BLaER1 treated with 17β-estradiol and CSF1 and Interleukin-3, amounts not matched to agents 10 nM and 100 nM (cell line): ENCODE measurements at regions not wholly inside any gene's neighbourhood (a gene's known extent, or its start where the extent isn't known, plus 50 kb on each side); places are given as distances from the start of the nearest gene placed in this dataset.

ENCODE experiments used
- H3K27ac ChIP-seq, 11 experiments: shearing (Covaris generic); formaldehyde crosslinking; 2 replicates each; pipeline ENCODE4 v1.8.1; 2022
- H3K27me3 ChIP-seq, 11 experiments: shearing (Covaris generic); formaldehyde crosslinking; 2 replicates each; pipeline ENCODE4 v1.8.1; 2022
- H3K36me3 ChIP-seq, 11 experiments: shearing (Covaris generic); formaldehyde crosslinking; 2 replicates each; pipeline ENCODE4 v1.8.1; 2022
- H3K4me1 ChIP-seq, 10 experiments: shearing (Covaris generic); formaldehyde crosslinking; 2 replicates each; pipeline ENCODE4 v1.8.1; 2022
- H3K4me2 ChIP-seq, 11 experiments: shearing (Covaris generic); formaldehyde crosslinking; 2 replicates each; pipeline ENCODE4 v1.8.1; 2022
- H3K4me3 ChIP-seq, 10 experiments: shearing (Covaris generic); formaldehyde crosslinking; 2 replicates each; pipeline ENCODE4 v1.8.1; 2022
- H3K9ac ChIP-seq, 11 experiments: shearing (Covaris generic); formaldehyde crosslinking; 2 replicates each; pipeline ENCODE4 v1.8.1; 2022
- H3K9me3 ChIP-seq, 11 experiments: shearing (Covaris generic); formaldehyde crosslinking; replicated peaks in 1 of 11; 2 replicates each; pipeline ENCODE4 v1.8.1; 2022
- H4K20me1 ChIP-seq, 11 experiments: shearing (Covaris generic); formaldehyde crosslinking; 2 replicates each; pipeline ENCODE4 v1.8.1; 2022
- Cebpa-rat ChIP-seq, 11 experiments: shearing (Covaris generic); IDR thresholded peaks; 2 replicates each; pipeline ENCODE4 v1.8.1; 2022

GRCh38 chr14:62445570-62445969, 599.7 kb downstream of the KCNH5 start:
- H3K9ac ChIP-seq, result no peak overlapping the region

GRCh38 chr14:62451221-62451620, 594.0 kb downstream of the KCNH5 start:
- H3K4me1 ChIP-seq, result no peaks in the 10 kb centered on the region
- no peaks in the 10 kb centered on the region for H3K9me3 ChIP-seq
- no peaks in the 10 kb centered on the region for H4K20me1 ChIP-seq
- no peaks in the 10 kb centered on the region for H3K27me3 ChIP-seq
- H3K4me3 ChIP-seq, result no peak overlapping the region
- H3K36me3 ChIP-seq, result no peaks in the 10 kb centered on the region
- H3K4me2 ChIP-seq, result no peak overlapping the region
- H3K27ac ChIP-seq, result no peak overlapping the region
- no peak for TF ChIP-seq Cebpa-rat (IDR thresholded peaks at IDR 0.05)
- no peak overlapping the region for H3K9ac ChIP-seq

More at GRCh38 chr14:62445570-62445969, 599.7 kb downstream of the KCNH5 start:
- TF ChIP-seq Cebpa-rat (IDR thresholded peaks at IDR 0.05), result no peak
- Histone ChIP-seq H3K36me3 (no peaks in the 10 kb centered on the region), H3K9me3 (peaks cover 2 to 12% (median 7%) of the 10 kb centered on the region in 11 experiments; a peak in 17 of 22 replicates), H3K27me3 (no peaks in the 10 kb centered on the region), H3K27ac (no peak overlapping the region), H3K4me3 (no peak overlapping the region), H4K20me1 (no peaks in the 10 kb centered on the region), H3K4me2 (no peak overlapping the region), H3K4me1 (no peaks in the 10 kb centered on the region)

- H3K4me3 ChIP-seq, result no peak overlapping the region
- no peak overlapping the region for H3K4me2 ChIP-seq
- no peak overlapping the region for H3K9ac ChIP-seq
- H3K4me1 ChIP-seq, result no peaks in the 10 kb centered on the region
- no peaks in the 10 kb centered on the region for H3K36me3 ChIP-seq
- no peak for TF ChIP-seq Cebpa-rat (IDR thresholded peaks at IDR 0.05)
- no peaks in the 10 kb centered on the region for H3K27me3 ChIP-seq
- no peaks in the 10 kb centered on the region for H4K20me1 ChIP-seq
- no peak overlapping the region for H3K27ac ChIP-seq
- H3K9me3 ChIP-seq, result no peaks in the 10 kb centered on the region
Observed at GRCh38 chr14:62453226-62453625, 592.0 kb downstream of the KCNH5 start.

GRCh38 chr14:62455446-62455845, 589.8 kb downstream of the KCNH5 start:
- no peak overlapping the region for H3K4me3 ChIP-seq

GRCh38 chr14:62462988-62463387, 582.3 kb downstream of the KCNH5 start:
- H3K9ac ChIP-seq, result no peak overlapping the region
- no peaks in the 10 kb centered on the region for H4K20me1 ChIP-seq
- TF ChIP-seq Cebpa-rat (IDR thresholded peaks at IDR 0.05), result no peak
- H3K27me3 ChIP-seq, result no peaks in the 10 kb centered on the region
- no peaks in the 10 kb centered on the region for H3K36me3 ChIP-seq
- no peaks in the 10 kb centered on the region for H3K9me3 ChIP-seq
- H3K27ac ChIP-seq, result no peak overlapping the region
- H3K4me3 ChIP-seq, result no peak overlapping the region
- H3K4me2 ChIP-seq, result no peak overlapping the region
- H3K4me1 ChIP-seq, result no peaks in the 10 kb centered on the region

More at GRCh38 chr14:62455446-62455845, 589.8 kb downstream of the KCNH5 start:
- no peak for TF ChIP-seq Cebpa-rat (IDR thresholded peaks at IDR 0.05)
- H4K20me1 ChIP-seq, result no peaks in the 10 kb centered on the region
- H3K27ac ChIP-seq, result no peak overlapping the region
- H3K4me2 ChIP-seq, result no peak overlapping the region
- no peaks in the 10 kb centered on the region for H3K4me1 ChIP-seq
- H3K27me3 ChIP-seq, result no peaks in the 10 kb centered on the region
- no peak overlapping the region for H3K9ac ChIP-seq
- no peaks in the 10 kb centered on the region for H3K9me3 ChIP-seq
- no peaks in the 10 kb centered on the region for H3K36me3 ChIP-seq

- H3K4me3 ChIP-seq, result no peak overlapping the region
- no peaks in the 10 kb centered on the region for H3K4me1 ChIP-seq
- H3K9me3 ChIP-seq, result no peaks in the 10 kb centered on the region
- H3K27me3 ChIP-seq, result no peaks in the 10 kb centered on the region
- H3K4me2 ChIP-seq, result no peak overlapping the region
- no peaks in the 10 kb centered on the region for H4K20me1 ChIP-seq
- H3K9ac ChIP-seq, result no peak overlapping the region
- H3K36me3 ChIP-seq, result no peaks in the 10 kb centered on the region
- TF ChIP-seq Cebpa-rat (IDR thresholded peaks at IDR 0.05), result no peak
- H3K27ac ChIP-seq, result no peak overlapping the region
Observed at GRCh38 chr14:62468946-62469345, 576.3 kb downstream of the KCNH5 start.

DNA sequence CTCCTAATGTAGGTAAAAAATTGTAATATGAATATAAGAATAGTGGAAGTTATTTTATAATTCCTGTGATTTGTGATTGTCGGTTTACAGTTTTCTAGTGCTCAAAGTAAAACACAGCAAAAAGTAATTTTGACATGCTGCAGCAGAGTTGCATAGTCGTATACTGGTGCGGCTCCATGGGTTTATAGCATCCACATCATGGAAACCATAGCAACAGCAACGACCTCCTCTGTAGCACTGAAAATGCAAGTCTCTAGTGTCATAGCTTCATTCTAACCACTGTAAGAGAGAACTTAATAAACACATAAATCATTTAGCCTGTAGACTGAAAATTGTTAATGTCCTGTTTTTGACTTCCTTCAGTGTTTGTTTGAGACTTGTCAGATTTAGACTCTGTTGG, 574.3 kb downstream of the KCNH5 start:
- TF ChIP-seq Cebpa-rat (IDR thresholded peaks at IDR 0.05), result no peak
- H3K4me3 ChIP-seq, result no peak overlapping the region
- no peak overlapping the region for H3K9ac ChIP-seq
- no peak overlapping the region for H3K4me2 ChIP-seq
- H3K27me3 ChIP-seq, result no peaks in the 10 kb centered on the region
- no peaks in the 10 kb centered on the region for H3K4me1 ChIP-seq
- H3K9me3 ChIP-seq, result no peaks in the 10 kb centered on the region
- H3K27ac ChIP-seq, result no peak overlapping the region
- H4K20me1 ChIP-seq, result no peaks in the 10 kb centered on the region
- H3K36me3 ChIP-seq, result no peaks in the 10 kb centered on the region

- Histone ChIP-seq H3K9me3 (peaks cover 0 to 10% (median 0%) of the 10 kb centered on the region in 11 experiments; a peak in 1 of 22 replicates), H3K27me3 (no peaks in the 10 kb centered on the region), H3K27ac (no peak overlapping the region), H3K4me1 (no peaks in the 10 kb centered on the region), H3K4me2 (no peak overlapping the region), H4K20me1 (no peaks in the 10 kb centered on the region), H3K36me3 (no peaks in the 10 kb centered on the region), H3K9ac (no peak overlapping the region), H3K4me3 (no peak overlapping the region)
- TF ChIP-seq Cebpa-rat (IDR thresholded peaks at IDR 0.05), result no peak
Observed at GRCh38 chr14:62491146-62491545, 554.1 kb downstream of the KCNH5 start.

- no peak overlapping the region for H3K9ac ChIP-seq
- no peak overlapping the region for H3K27ac ChIP-seq
- H3K27me3 ChIP-seq, result no peaks in the 10 kb centered on the region
- H3K4me1 ChIP-seq, result no peaks in the 10 kb centered on the region
- H3K36me3 ChIP-seq, result peaks cover 0 to 4% (median 0%) of the 10 kb centered on the region in 11 experiments; a peak in 1 of 22 replicates
- TF ChIP-seq Cebpa-rat (IDR thresholded peaks at IDR 0.05), result no peak
- H3K4me2 ChIP-seq, result no peak overlapping the region
- H4K20me1 ChIP-seq, result no peaks in the 10 kb centered on the region
- no peak overlapping the region for H3K4me3 ChIP-seq
- peaks cover 16 to 28% (median 20%) of the 10 kb centered on the region in 11 experiments for H3K9me3 ChIP-seq
Observed at GRCh38 chr14:62497708-62498107, 547.5 kb downstream of the KCNH5 start.

DNA sequence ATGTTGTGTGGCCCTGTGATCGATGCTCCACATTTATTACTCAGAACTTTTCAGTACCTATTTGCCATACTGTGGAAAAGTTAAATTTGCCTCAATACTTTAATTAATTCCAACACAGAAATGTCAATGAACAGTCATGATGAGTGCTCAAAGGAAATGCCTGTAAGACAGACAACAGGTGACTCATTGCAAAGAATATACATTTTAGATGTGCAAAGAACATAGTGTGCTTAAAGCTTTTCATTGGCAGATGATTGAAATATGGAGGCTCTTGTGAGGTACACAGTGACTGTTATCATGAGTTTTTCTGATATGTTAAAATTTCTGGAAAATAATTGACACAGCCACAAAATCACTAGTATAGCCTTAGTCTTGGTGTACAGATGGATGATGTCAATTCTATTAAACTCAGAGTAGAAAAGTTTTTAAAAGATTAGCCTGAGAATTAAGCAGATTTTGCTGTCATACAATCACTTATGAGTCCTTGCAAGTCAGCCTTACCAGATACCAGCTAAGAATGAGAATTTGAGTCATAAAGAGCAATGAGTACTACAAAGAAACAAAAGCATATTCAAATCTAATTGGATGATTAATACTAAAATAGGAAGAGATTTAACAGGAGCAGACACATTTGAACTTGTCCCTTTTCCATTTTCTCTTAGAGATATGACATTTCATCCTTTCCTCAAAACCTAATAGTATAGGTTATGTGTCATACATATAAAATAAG, 544.1 kb downstream of the KCNH5 start:
- Histone ChIP-seq H3K27me3 (no peaks in the 10 kb centered on the region), H4K20me1 (no peaks in the 10 kb centered on the region), H3K36me3 (peaks cover 0 to 4% (median 0%) of the 10 kb centered on the region in 11 experiments; a peak in 1 of 22 replicates), H3K4me1 (no peaks in the 10 kb centered on the region), H3K4me3 (no peak overlapping the region), H3K4me2 (no peak overlapping the region), H3K9me3 (peaks cover 16 to 22% (median 19%) of the 10 kb centered on the region in 11 experiments), H3K9ac (no peak overlapping the region), H3K27ac (no peak overlapping the region)
- no peak for TF ChIP-seq Cebpa-rat (IDR thresholded peaks at IDR 0.05)
